ENCODE measurements at regions not wholly inside any gene's neighbourhood (a gene's known extent, or its start where the extent isn't known, plus 50 kb on each side); places are given as distances from the start of the nearest gene placed in this dataset.

GRCh38 chr6:114534813-114535212 lies 192.0 kb upstream of the HS3ST5 start:
- Histone ChIP-seq H3K4me1 (replicated peaks in 1 of 2; ENCODE audit: control insufficient read depth in 2 of 2, insufficient read depth in 2 of 2, low read length in 2 of 2) (no peaks in the 10 kb centered on the region), H4K20me1 (replicated peaks; ENCODE audit: control insufficient read depth, insufficient read depth, low read length) (no peaks in the 10 kb centered on the region), H2AFZ (ENCODE audit: low read depth, low read length) (no peak overlapping the region), H3K27ac (ENCODE audit: extremely low read depth, low read depth, low read length) (no peak overlapping the region), H3K4me3 (no peak overlapping the region), H3K4me2 (ENCODE audit: insufficient read depth, low read length) (no peak overlapping the region), H3K79me2 (ENCODE audit: control insufficient read depth, insufficient read depth, low read length) (no peaks in the 10 kb centered on the region), H3K9me3 (replicated peaks; ENCODE audit: control insufficient read depth, insufficient read depth, low read depth, low read length) (no peaks in the 10 kb centered on the region; the same call in 1 of the 2 replicates), H3K9me1 (ENCODE audit: control insufficient read depth, insufficient read depth, low read length) (no peaks in the 10 kb centered on the region), H3K27me3 (ENCODE audit: control insufficient read depth in 2 of 2, insufficient read depth in 2 of 2, low read length in 2 of 2) (no peaks in the 10 kb centered on the region), H3K9ac (ENCODE audit: insufficient read depth in 1 of 2, low read depth in 2 of 2, low read length in 2 of 2) (no peak overlapping the region), H3K36me3 (ENCODE audit: control insufficient read depth, insufficient read depth, low read length) (no peaks in the 10 kb centered on the region)
- WGBS (ENCODE audit: insufficient coverage, low coverage, missing lambda C conversion rate): 0% methylated on average over 4 of the region's 4 CpGs
- DNase-seq (ENCODE audit: extremely low read depth in 1 of 4, low spot score in 3 of 4) (no peak), FAIRE-seq (no peak), ATAC-seq (no peak)
- in situ Hi-C loops (cut with MboI) (no loop called here), intact Hi-C loops (cut with micrococcal nuclease) (no loop called here)
- ChIA-PET POLR2A (no interaction called here), CTCF (ENCODE audit: low intra/inter-chr PET ratio) (no interaction called here)
- no TSS peak for BruUV-seq (replicated peaks)
- no peak for TF ChIP-seq SETDB1 (IDR thresholded peaks at IDR 0.05; ENCODE audit: low read length)
- TF ChIP-seq ZMIZ1 (IDR thresholded peaks at IDR 0.05; ENCODE audit: low read depth in 2 of 2, low read length in 2 of 2): no peak
- TF ChIP-seq TAF15 (IDR thresholded peaks at IDR 0.05; ENCODE audit: low read depth, low read length): no peak
- no peak for TF ChIP-seq OTX1 (CRISPR knock-in tag; IDR thresholded peaks at IDR 0.05)
- no peak for TF ChIP-seq USF1 (CRISPR knock-in tag; IDR thresholded peaks at IDR 0.05)
- TF ChIP-seq ZNF143 (CRISPR knock-in tag; IDR thresholded peaks at IDR 0.05): no peak
- TF ChIP-seq YY1 (IDR thresholded peaks at IDR 0.05; ENCODE audit: borderline replicate concordance in 1 of 3, control insufficient read depth in 1 of 3, extremely low read depth in 1 of 3, insufficient read depth in 3 of 3, insufficient read length in 1 of 3, insufficient replicate concordance in 2 of 3, low read depth in 1 of 3, low read length in 2 of 3): no peak
- TF ChIP-seq NCOR1 (IDR thresholded peaks at IDR 0.05): no peak
- TF ChIP-seq ARID4B (CRISPR knock-in tag; IDR thresholded peaks at IDR 0.05): no peak
- no peak for TF ChIP-seq ARNT (IDR thresholded peaks at IDR 0.05)
- no peak for TF ChIP-seq ZNF146 (CRISPR knock-in tag; IDR thresholded peaks at IDR 0.05; ENCODE audit: unreplicated experiment)
- no peak for TF ChIP-seq MEIS2 (IDR thresholded peaks at IDR 0.05; ENCODE audit: partially characterized antibody)

All from K562 (cell line).